ENCODE measurements at regions not wholly inside any gene's neighbourhood (a gene's known extent, or its start where the extent isn't known, plus 50 kb on each side); places are given as distances from the start of the nearest gene placed in this dataset.
"Not testable (repeated sequence)": the region's sequence is repeated elsewhere in the genome, so short reads cannot be mapped to it uniquely, and the experiment has no call there.

GRCh38 chr2:230602562-230603230 lies 109.9 kb upstream of the CAB39 start:
- H3K56ac ChIP-seq (ENCODE audit: low read length): no peak overlapping the region
- no peaks in the 10 kb centered on the region for H3K36me3 ChIP-seq (ENCODE audit: control insufficient read depth, insufficient read depth, low read length)
- no peak overlapping the region for H3K9ac ChIP-seq (ENCODE audit: low read length)
- H3K27ac ChIP-seq (ENCODE audit: low read depth, low read length): no peak overlapping the region
- no peaks in the 10 kb centered on the region for H3K79me2 ChIP-seq (ENCODE audit: control insufficient read depth, insufficient read depth, low read length)
- H4K5ac ChIP-seq (ENCODE audit: low read length): no peak overlapping the region
- H3K4ac ChIP-seq (ENCODE audit: low read depth, low read length): no peak overlapping the region
- H4K8ac ChIP-seq (ENCODE audit: low read depth, low read length): no peak overlapping the region
- WGBS (ENCODE audit: extremely low coverage, insufficient coverage, low lambda C conversion rate): no CpG with 5 or more reads among the region's 7 CpGs
- no peak overlapping the region for H3K4me3 ChIP-seq (ENCODE audit: low read length)
- no peak overlapping the region for H3K23ac ChIP-seq (ENCODE audit: low read length)
- H2BK15ac ChIP-seq (replicated peaks; ENCODE audit: low read depth): no peak overlapping the region
- no peak overlapping the region for H2BK5ac ChIP-seq (ENCODE audit: low read length)
- H3K4me2 ChIP-seq (ENCODE audit: low read length): no peak overlapping the region
- no peaks in the 10 kb centered on the region for H3K27me3 ChIP-seq (ENCODE audit: insufficient read depth, low read length, poor library complexity)
- no peak for DNase-seq
- H2BK120ac ChIP-seq (ENCODE audit: low read depth, low read length): no peak overlapping the region
- H2AK5ac ChIP-seq (ENCODE audit: low read length): no peak overlapping the region
- H3K18ac ChIP-seq (ENCODE audit: low read length): no peak overlapping the region
- no peaks in the 10 kb centered on the region for H3K79me1 ChIP-seq (ENCODE audit: low read length)
- no peaks in the 10 kb centered on the region for H3K4me1 ChIP-seq (ENCODE audit: control insufficient read depth, low read depth, low read length)

- not testable (repeated sequence) for H3K18ac ChIP-seq (ENCODE audit: low read length); H3K4me1 ChIP-seq (ENCODE audit: control insufficient read depth, low read depth, low read length)
These were observed 109.3 kb upstream of the CAB39 start for GRCh38 chr2:230603317-230603716.

GRCh38 chr2:230604158-230604557 lies 108.5 kb upstream of the CAB39 start:
- H3K4me2 ChIP-seq (ENCODE audit: low read length); H3K36me3 ChIP-seq (ENCODE audit: control insufficient read depth, insufficient read depth, low read length); H2BK120ac ChIP-seq (ENCODE audit: low read depth, low read length); H2BK15ac ChIP-seq (replicated peaks; ENCODE audit: low read depth); H3K4me1 ChIP-seq (ENCODE audit: control insufficient read depth, low read depth, low read length); H2AK5ac ChIP-seq (ENCODE audit: low read length); H3K18ac ChIP-seq (ENCODE audit: low read length); H2BK5ac ChIP-seq (ENCODE audit: low read length); H3K4me3 ChIP-seq (ENCODE audit: low read length); H4K5ac ChIP-seq (ENCODE audit: low read length); H3K56ac ChIP-seq (ENCODE audit: low read length); H3K27ac ChIP-seq (ENCODE audit: low read depth, low read length); H3K79me1 ChIP-seq (ENCODE audit: low read length); DNase-seq; H3K27me3 ChIP-seq (ENCODE audit: insufficient read depth, low read length, poor library complexity); H3K4ac ChIP-seq (ENCODE audit: low read depth, low read length); H3K9ac ChIP-seq (ENCODE audit: low read length); H3K23ac ChIP-seq (ENCODE audit: low read length); H3K79me2 ChIP-seq (ENCODE audit: control insufficient read depth, insufficient read depth, low read length); H4K8ac ChIP-seq (ENCODE audit: low read depth, low read length): not testable (repeated sequence)
- WGBS (ENCODE audit: extremely low coverage, insufficient coverage, low lambda C conversion rate): no CpG with 5 or more reads among the region's 3 CpGs

More at GRCh38 chr2:230603317-230603716, 109.3 kb upstream of the CAB39 start:
- H3K27me3 ChIP-seq (ENCODE audit: insufficient read depth, low read length, poor library complexity); H3K4me2 ChIP-seq (ENCODE audit: low read length); H2BK120ac ChIP-seq (ENCODE audit: low read depth, low read length); H3K4ac ChIP-seq (ENCODE audit: low read depth, low read length); H3K23ac ChIP-seq (ENCODE audit: low read length); H3K56ac ChIP-seq (ENCODE audit: low read length); H3K79me2 ChIP-seq (ENCODE audit: control insufficient read depth, insufficient read depth, low read length); H3K27ac ChIP-seq (ENCODE audit: low read depth, low read length); H4K8ac ChIP-seq (ENCODE audit: low read depth, low read length); H3K79me1 ChIP-seq (ENCODE audit: low read length); H3K4me3 ChIP-seq (ENCODE audit: low read length); H3K36me3 ChIP-seq (ENCODE audit: control insufficient read depth, insufficient read depth, low read length); H2AK5ac ChIP-seq (ENCODE audit: low read length); H2BK15ac ChIP-seq (replicated peaks; ENCODE audit: low read depth); H3K9ac ChIP-seq (ENCODE audit: low read length); DNase-seq; H4K5ac ChIP-seq (ENCODE audit: low read length); H2BK5ac ChIP-seq (ENCODE audit: low read length): not testable (repeated sequence)

- no peak overlapping the region for H3K9ac ChIP-seq (ENCODE audit: low read length)
- no peak overlapping the region for H2BK5ac ChIP-seq (ENCODE audit: low read length)
- no peaks in the 10 kb centered on the region for H3K79me1 ChIP-seq (ENCODE audit: low read length)
- H2BK120ac ChIP-seq (ENCODE audit: low read depth, low read length): no peak overlapping the region
- no peak overlapping the region for H3K4ac ChIP-seq (ENCODE audit: low read depth, low read length)
- no peak overlapping the region for H3K56ac ChIP-seq (ENCODE audit: low read length)
- H3K23ac ChIP-seq (ENCODE audit: low read length): no peak overlapping the region
- no peak overlapping the region for H3K4me3 ChIP-seq (ENCODE audit: low read length)
- H4K8ac ChIP-seq (ENCODE audit: low read depth, low read length): no peak overlapping the region
- no peak overlapping the region for H2BK15ac ChIP-seq (replicated peaks; ENCODE audit: low read depth)
- no peaks in the 10 kb centered on the region for H3K79me2 ChIP-seq (ENCODE audit: control insufficient read depth, insufficient read depth, low read length)
- no peak overlapping the region for H2AK5ac ChIP-seq (ENCODE audit: low read length)
- WGBS (ENCODE audit: extremely low coverage, insufficient coverage, low lambda C conversion rate): no CpG with 5 or more reads among the region's 7 CpGs
- H3K4me2 ChIP-seq (ENCODE audit: low read length): no peak overlapping the region
- H3K36me3 ChIP-seq (ENCODE audit: control insufficient read depth, insufficient read depth, low read length): no peaks in the 10 kb centered on the region
- H3K18ac ChIP-seq (ENCODE audit: low read length): no peak overlapping the region
- no peaks in the 10 kb centered on the region for H3K27me3 ChIP-seq (ENCODE audit: insufficient read depth, low read length, poor library complexity)
- no peak overlapping the region for H4K5ac ChIP-seq (ENCODE audit: low read length)
- DNase-seq: no peak
- no peak overlapping the region for H3K27ac ChIP-seq (ENCODE audit: low read depth, low read length)
- H3K4me1 ChIP-seq (ENCODE audit: control insufficient read depth, low read depth, low read length): no peaks in the 10 kb centered on the region
These were observed 98.6 kb upstream of the CAB39 start for GRCh38 chr2:230614040-230614439.

GRCh38 chr2:230614913-230615332 lies 97.7 kb upstream of the CAB39 start:
- H3K4ac ChIP-seq (ENCODE audit: low read depth, low read length): no peak overlapping the region
- H3K79me2 ChIP-seq (ENCODE audit: control insufficient read depth, insufficient read depth, low read length): no peaks in the 10 kb centered on the region
- no peaks in the 10 kb centered on the region for H3K4me1 ChIP-seq (ENCODE audit: control insufficient read depth, low read depth, low read length)
- no peak overlapping the region for H2BK15ac ChIP-seq (replicated peaks; ENCODE audit: low read depth)
- H2BK120ac ChIP-seq (ENCODE audit: low read depth, low read length): no peak overlapping the region
- no peak overlapping the region for H3K27ac ChIP-seq (ENCODE audit: low read depth, low read length)
- H3K4me3 ChIP-seq (ENCODE audit: low read length): no peak overlapping the region
- H2AK5ac ChIP-seq (ENCODE audit: low read length): no peak overlapping the region
- no peaks in the 10 kb centered on the region for H3K36me3 ChIP-seq (ENCODE audit: control insufficient read depth, insufficient read depth, low read length)
- no peak overlapping the region for H3K18ac ChIP-seq (ENCODE audit: low read length)
- H3K23ac ChIP-seq (ENCODE audit: low read length): no peak overlapping the region
- H4K5ac ChIP-seq (ENCODE audit: low read length): no peak overlapping the region
- no peak for DNase-seq
- no peaks in the 10 kb centered on the region for H3K79me1 ChIP-seq (ENCODE audit: low read length)
- H2BK5ac ChIP-seq (ENCODE audit: low read length): no peak overlapping the region
- H3K9ac ChIP-seq (ENCODE audit: low read length): no peak overlapping the region
- no CpG with 5 or more reads among the region's 6 CpGs for WGBS (ENCODE audit: extremely low coverage, insufficient coverage, low lambda C conversion rate)
- no peak overlapping the region for H4K8ac ChIP-seq (ENCODE audit: low read depth, low read length)
- H3K27me3 ChIP-seq (ENCODE audit: insufficient read depth, low read length, poor library complexity): no peaks in the 10 kb centered on the region
- no peak overlapping the region for H3K56ac ChIP-seq (ENCODE audit: low read length)
- no peak overlapping the region for H3K4me2 ChIP-seq (ENCODE audit: low read length)

GRCh38 chr2:230617256-230617706 lies 95.4 kb upstream of the CAB39 start:
- not testable (repeated sequence) for H3K56ac ChIP-seq (ENCODE audit: low read length); H3K79me2 ChIP-seq (ENCODE audit: control insufficient read depth, insufficient read depth, low read length); H3K4me3 ChIP-seq (ENCODE audit: low read length); H2BK5ac ChIP-seq (ENCODE audit: low read length); H3K4me2 ChIP-seq (ENCODE audit: low read length); H2BK15ac ChIP-seq (replicated peaks; ENCODE audit: low read depth); H3K9ac ChIP-seq (ENCODE audit: low read length); H3K79me1 ChIP-seq (ENCODE audit: low read length); H3K4ac ChIP-seq (ENCODE audit: low read depth, low read length); DNase-seq; H3K23ac ChIP-seq (ENCODE audit: low read length); H3K18ac ChIP-seq (ENCODE audit: low read length); H3K4me1 ChIP-seq (ENCODE audit: control insufficient read depth, low read depth, low read length); H2BK120ac ChIP-seq (ENCODE audit: low read depth, low read length); H4K5ac ChIP-seq (ENCODE audit: low read length); H3K27me3 ChIP-seq (ENCODE audit: insufficient read depth, low read length, poor library complexity); H3K36me3 ChIP-seq (ENCODE audit: control insufficient read depth, insufficient read depth, low read length); H2AK5ac ChIP-seq (ENCODE audit: low read length); H3K27ac ChIP-seq (ENCODE audit: low read depth, low read length); H4K8ac ChIP-seq (ENCODE audit: low read depth, low read length)
- no CpG with 5 or more reads among the region's 11 CpGs for WGBS (ENCODE audit: extremely low coverage, insufficient coverage, low lambda C conversion rate)
